ENCODE measurements at regions not wholly inside any gene's neighbourhood (a gene's known extent, or its start where the extent isn't known, plus 50 kb on each side); places are given as distances from the start of the nearest gene placed in this dataset.
"Not testable (repeated sequence)": the region's sequence is repeated elsewhere in the genome, so short reads cannot be mapped to it uniquely, and the experiment has no call there.

DNA sequence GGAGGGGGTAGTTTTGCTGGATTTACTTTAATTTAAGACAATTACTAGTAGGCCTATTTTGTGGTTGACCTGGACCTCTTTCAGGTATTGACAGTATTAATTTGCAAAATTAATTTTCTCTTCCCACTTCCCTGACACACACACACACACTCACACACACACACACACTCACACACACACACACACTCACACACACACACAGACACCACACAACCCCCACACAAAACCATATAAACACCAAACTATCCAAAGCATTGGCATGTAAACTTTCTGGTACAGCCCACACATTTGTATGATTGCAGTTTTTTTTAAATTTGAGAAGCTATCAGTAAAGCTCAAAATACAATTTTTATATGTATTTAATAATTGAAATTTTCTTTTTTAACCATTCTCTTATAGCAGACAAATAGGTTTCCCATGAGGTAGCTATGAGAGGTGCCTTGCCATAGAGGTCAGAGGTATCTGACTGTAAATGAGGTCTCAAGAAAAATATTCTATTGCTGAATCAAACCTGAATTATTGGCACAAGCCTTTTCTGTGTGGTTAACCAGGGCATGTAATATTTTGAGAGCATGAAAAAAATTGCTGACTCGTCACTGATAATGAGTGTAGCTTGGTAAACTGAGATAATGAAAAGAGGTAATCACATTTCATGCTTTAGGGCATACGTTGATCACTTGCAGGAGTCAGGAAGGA lies 306.5 kb downstream of the GATA3 start:
- H4K20me1 ChIP-seq (ENCODE audit: control insufficient read depth, insufficient read depth, low read depth, low read length), result no peaks in the 10 kb centered on the region
- H3K9me3 ChIP-seq (ENCODE audit: control insufficient read depth, insufficient read depth, low read length), result no peaks in the 10 kb centered on the region
- no peaks in the 10 kb centered on the region for H3K9me2 ChIP-seq (replicated peaks; ENCODE audit: control insufficient read depth, low read length)
- H3K27me3 ChIP-seq (ENCODE audit: control insufficient read depth, low read length), result no peaks in the 10 kb centered on the region
- TF ChIP-seq, protein P1, sequence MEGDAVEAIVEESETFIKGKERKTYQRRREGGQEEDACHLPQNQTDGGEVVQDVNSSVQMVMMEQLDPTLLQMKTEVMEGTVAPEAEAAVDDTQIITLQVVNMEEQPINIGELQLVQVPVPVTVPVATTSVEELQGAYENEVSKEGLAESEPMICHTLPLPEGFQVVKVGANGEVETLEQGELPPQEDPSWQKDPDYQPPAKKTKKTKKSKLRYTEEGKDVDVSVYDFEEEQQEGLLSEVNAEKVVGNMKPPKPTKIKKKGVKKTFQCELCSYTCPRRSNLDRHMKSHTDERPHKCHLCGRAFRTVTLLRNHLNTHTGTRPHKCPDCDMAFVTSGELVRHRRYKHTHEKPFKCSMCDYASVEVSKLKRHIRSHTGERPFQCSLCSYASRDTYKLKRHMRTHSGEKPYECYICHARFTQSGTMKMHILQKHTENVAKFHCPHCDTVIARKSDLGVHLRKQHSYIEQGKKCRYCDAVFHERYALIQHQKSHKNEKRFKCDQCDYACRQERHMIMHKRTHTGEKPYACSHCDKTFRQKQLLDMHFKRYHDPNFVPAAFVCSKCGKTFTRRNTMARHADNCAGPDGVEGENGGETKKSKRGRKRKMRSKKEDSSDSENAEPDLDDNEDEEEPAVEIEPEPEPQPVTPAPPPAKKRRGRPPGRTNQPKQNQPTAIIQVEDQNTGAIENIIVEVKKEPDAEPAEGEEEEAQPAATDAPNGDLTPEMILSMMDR (IDR thresholded peaks at IDR 0.05; ENCODE audit: low read depth, low read length, poor library complexity, severe bottlenecking), result no peak
- no peak for TF ChIP-seq EZH2phosphoT487 (IDR thresholded peaks at IDR 0.05; ENCODE audit: borderline replicate concordance, low read length)
- no peaks in the 10 kb centered on the region for H3K79me2 ChIP-seq (ENCODE audit: control insufficient read depth, low read length)
- H3K4me2 ChIP-seq (ENCODE audit: low read length), result no peak overlapping the region
- H3K36me3 ChIP-seq (ENCODE audit: control insufficient read depth, low read length), result no peaks in the 10 kb centered on the region
- H3K27ac ChIP-seq (ENCODE audit: low read depth, low read length), result no peak overlapping the region
- H3F3A ChIP-seq (ENCODE audit: control insufficient read depth, insufficient read depth), result no peaks in the 10 kb centered on the region
- no peak overlapping the region for H3K4me3 ChIP-seq (ENCODE audit: low read length)
- no peaks in the 10 kb centered on the region for H3K4me1 ChIP-seq (ENCODE audit: control insufficient read depth, low read length)

DNA sequence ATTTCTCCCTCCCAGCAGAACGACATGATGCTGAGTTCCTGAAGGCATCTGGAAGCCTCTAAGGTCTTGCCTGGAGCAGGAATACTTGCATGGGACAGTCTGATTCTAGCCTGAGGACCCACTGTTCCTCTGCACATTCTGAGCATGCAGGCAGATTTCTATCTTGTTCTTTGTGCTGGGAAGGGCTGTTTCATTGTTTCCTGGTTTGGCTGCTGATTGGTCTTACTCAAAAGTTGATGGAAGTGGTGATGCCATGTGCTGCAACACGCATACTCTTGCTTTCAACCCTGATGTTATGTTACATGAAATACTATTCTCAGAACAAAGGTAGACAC lies 307.0 kb downstream of the GATA3 start:
- H4K20me1 ChIP-seq (ENCODE audit: control insufficient read depth, insufficient read depth, low read depth, low read length), result no peaks in the 10 kb centered on the region
- no peaks in the 10 kb centered on the region for H3F3A ChIP-seq (ENCODE audit: control insufficient read depth, insufficient read depth)
- no peaks in the 10 kb centered on the region for H3K36me3 ChIP-seq (ENCODE audit: control insufficient read depth, low read length)
- H3K79me2 ChIP-seq (ENCODE audit: control insufficient read depth, low read length), result no peaks in the 10 kb centered on the region
- H3K9me2 ChIP-seq (replicated peaks; ENCODE audit: control insufficient read depth, low read length), result no peaks in the 10 kb centered on the region
- no peak overlapping the region for H3K4me2 ChIP-seq (ENCODE audit: low read length)
- no peak overlapping the region for H3K4me3 ChIP-seq (ENCODE audit: low read length)
- H3K9me3 ChIP-seq (ENCODE audit: control insufficient read depth, insufficient read depth, low read length), result no peaks in the 10 kb centered on the region
- no peaks in the 10 kb centered on the region for H3K27me3 ChIP-seq (ENCODE audit: control insufficient read depth, low read length)
- no peak overlapping the region for H3K27ac ChIP-seq (ENCODE audit: low read depth, low read length)
- no peaks in the 10 kb centered on the region for H3K4me1 ChIP-seq (ENCODE audit: control insufficient read depth, low read length)
- no peak for TF ChIP-seq EZH2phosphoT487 (IDR thresholded peaks at IDR 0.05; ENCODE audit: borderline replicate concordance, low read length)
- TF ChIP-seq, protein P1 (IDR thresholded peaks at IDR 0.05; ENCODE audit: low read depth, low read length, poor library complexity, severe bottlenecking), result no peak

DNA sequence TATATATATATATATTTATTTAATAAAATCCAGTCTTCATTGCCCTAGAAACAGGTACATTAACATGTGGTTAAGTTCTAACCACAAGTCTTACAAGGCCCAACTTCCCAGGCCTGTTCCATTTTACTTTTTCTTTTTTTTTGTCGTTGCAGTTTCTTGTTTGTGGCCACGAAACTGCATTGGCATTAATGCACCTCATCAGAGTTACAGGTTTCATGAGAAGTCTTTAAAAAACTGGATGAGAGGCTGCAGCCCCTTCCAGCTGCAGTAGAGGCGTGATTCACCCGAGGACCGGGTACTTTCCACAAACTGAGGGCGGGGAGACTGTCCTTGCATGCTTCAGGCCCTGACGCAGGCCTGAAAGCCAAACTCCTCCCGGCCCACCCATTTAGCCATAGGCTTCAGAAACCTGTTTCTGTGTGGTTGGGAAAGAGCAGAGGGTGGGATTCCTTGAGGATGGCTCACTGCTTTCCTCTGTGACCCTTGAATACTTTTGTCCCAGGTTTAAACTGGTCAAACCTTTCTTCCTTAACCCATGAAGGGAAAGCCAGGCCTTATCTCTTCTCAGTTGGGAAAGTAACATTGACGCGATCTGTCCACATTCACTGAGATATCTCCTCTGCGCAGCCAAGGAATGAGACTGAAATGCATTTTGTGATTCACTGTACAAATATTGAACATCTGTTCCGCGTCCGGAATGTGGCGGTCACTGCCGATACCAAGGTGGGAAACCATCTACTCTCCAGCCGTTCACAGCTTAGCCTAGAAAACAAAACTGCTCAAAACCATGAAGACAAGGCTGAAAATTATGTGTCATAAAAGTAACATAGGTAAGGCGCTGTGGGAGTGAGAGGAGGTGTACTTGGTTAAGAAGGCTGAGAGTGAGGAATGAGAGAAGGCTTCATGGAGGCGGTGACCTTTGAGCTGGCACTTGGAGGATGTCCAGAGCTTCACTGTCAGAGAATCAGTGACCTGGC lies 311.7 kb downstream of the GATA3 start:
- Histone ChIP-seq H3K9me3 (ENCODE audit: control insufficient read depth, insufficient read depth, low read length) (no peaks in the 10 kb centered on the region), H3K27ac (ENCODE audit: low read depth, low read length) (no peak overlapping the region), H3K4me1 (ENCODE audit: control insufficient read depth, low read length) (no peaks in the 10 kb centered on the region), H3K27me3 (ENCODE audit: control insufficient read depth, low read length) (no peaks in the 10 kb centered on the region), H4K20me1 (ENCODE audit: control insufficient read depth, insufficient read depth, low read depth, low read length) (no peaks in the 10 kb centered on the region), H3K36me3 (ENCODE audit: control insufficient read depth, low read length) (no peaks in the 10 kb centered on the region), H3F3A (ENCODE audit: control insufficient read depth, insufficient read depth) (no peaks in the 10 kb centered on the region), H3K4me3 (ENCODE audit: low read length) (no peak overlapping the region), H3K4me2 (ENCODE audit: low read length) (no peak overlapping the region), H3K9me2 (replicated peaks; ENCODE audit: control insufficient read depth, low read length) (no peaks in the 10 kb centered on the region), H3K79me2 (ENCODE audit: control insufficient read depth, low read length) (no peaks in the 10 kb centered on the region)
- no peak for TF ChIP-seq EZH2phosphoT487 (IDR thresholded peaks at IDR 0.05; ENCODE audit: borderline replicate concordance, low read length)
- TF ChIP-seq, protein P1 (IDR thresholded peaks at IDR 0.05; ENCODE audit: low read depth, low read length, poor library complexity, severe bottlenecking), result no peak

DNA sequence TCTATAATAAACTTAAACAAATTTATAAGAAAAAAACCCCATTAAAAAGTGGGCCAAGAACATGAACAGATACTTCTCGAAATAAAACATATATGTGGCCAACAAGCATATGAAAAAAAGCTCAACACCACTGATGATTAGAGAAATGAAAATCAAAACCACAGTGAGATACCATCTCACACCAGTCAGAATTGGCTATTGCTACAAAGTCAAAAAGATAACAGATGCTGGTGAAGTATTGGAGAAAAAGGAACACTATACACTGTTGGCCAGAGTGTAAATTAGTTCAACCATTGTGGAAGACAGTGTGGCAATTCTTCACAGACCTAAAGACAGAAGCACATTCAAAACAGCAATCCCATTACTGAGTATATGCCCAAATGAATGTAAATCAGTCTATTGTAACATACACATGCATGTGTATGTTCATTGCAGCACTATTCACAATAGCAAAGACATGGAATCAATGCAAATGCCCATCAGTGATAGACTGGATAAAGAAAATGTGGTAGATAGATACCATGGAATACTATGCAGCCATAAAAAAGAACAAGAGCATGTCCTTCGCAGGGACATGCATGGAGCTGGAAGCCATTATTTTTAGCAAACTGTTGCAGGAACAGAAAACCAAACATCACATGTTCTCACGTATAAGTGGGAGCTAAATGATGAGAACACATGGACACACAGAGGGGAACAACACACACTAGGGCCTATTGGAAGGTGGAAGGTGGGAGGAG lies 313.4 kb downstream of the GATA3 start:
- not testable (repeated sequence) for H4K20me1 ChIP-seq (ENCODE audit: control insufficient read depth, insufficient read depth, low read depth, low read length); H3K79me2 ChIP-seq (ENCODE audit: control insufficient read depth, low read length); H3F3A ChIP-seq (ENCODE audit: control insufficient read depth, insufficient read depth); H3K27ac ChIP-seq (ENCODE audit: low read depth, low read length); H3K27me3 ChIP-seq (ENCODE audit: control insufficient read depth, low read length); H3K4me2 ChIP-seq (ENCODE audit: low read length); H3K36me3 ChIP-seq (ENCODE audit: control insufficient read depth, low read length); H3K9me3 ChIP-seq (ENCODE audit: control insufficient read depth, insufficient read depth, low read length); H3K4me3 ChIP-seq (ENCODE audit: low read length); H3K4me1 ChIP-seq (ENCODE audit: control insufficient read depth, low read length); H3K9me2 ChIP-seq (replicated peaks; ENCODE audit: control insufficient read depth, low read length)

Data from DOHH2 (cell line).